HUDEP-2 (cell line): ENCODE measurements at regions not wholly inside any gene's neighbourhood (a gene's known extent, or its start where the extent isn't known, plus 50 kb on each side); places are given as distances from the start of the nearest gene placed in this dataset.
"Not testable (repeated sequence)": the region's sequence is repeated elsewhere in the genome, so short reads cannot be mapped to it uniquely, and the experiment has no call there.

ENCODE experiments used
- DNase-seq, 76 experiments: peaks; one replicate each; lab custom pipeline; 2025; ENCODE audit not compliant: unreplicated experiment in 76 of 76; lab: John Stamatoyannopoulos, UW

GRCh38 chr6:106728296-106728870 is 99.0 kb downstream of the QRSL1 start:
- no peak for DNase-seq

- no peak for DNase-seq
These were observed 98.2 kb downstream of the QRSL1 start for GRCh38 chr6:106727480-106728149.

GRCh38 chr6:106724848-106725247 is 95.5 kb downstream of the QRSL1 start:
- no peak for DNase-seq

- no peak for DNase-seq
These were observed 95.0 kb downstream of the QRSL1 start for GRCh38 chr6:106724337-106724736.

GRCh38 chr6:106723419-106723818 is 94.0 kb downstream of the QRSL1 start:
- DNase-seq, result not testable (repeated sequence)

- not testable (repeated sequence) for DNase-seq
These were observed 91.8 kb downstream of the QRSL1 start for GRCh38 chr6:106721189-106721588.
